Endodermal cell (in vitro differentiated cells): ENCODE measurements at regions not wholly inside any gene's neighbourhood (a gene's known extent, or its start where the extent isn't known, plus 50 kb on each side); places are given as distances from the start of the nearest gene placed in this dataset.
A peak's percentile ranks its signal among the peaks of the same experiment; 100 is the strongest.

ENCODE experiments used
- DNase-seq: peaks from one replicate; pipeline ENCODE4 v3.0.0-alpha.2; 2017
- H3K27ac ChIP-seq: 2 replicates; pipeline ENCODE4 v1.5.1; 2013; ENCODE audit warnings: mild to moderate bottlenecking, low read depth, low read length, moderate library complexity
- H3K27me3 ChIP-seq: 2 replicates; pipeline ENCODE4 v1.6.1; 2013; ENCODE audit warnings: mild to moderate bottlenecking, low read length, moderate library complexity; ENCODE audit not compliant: insufficient read depth, control insufficient read depth, poor library complexity, severe bottlenecking
- H3K36me3 ChIP-seq: 2 replicates; pipeline ENCODE4 v1.7.0; 2013; ENCODE audit warnings: mild to moderate bottlenecking, low read length, moderate library complexity; ENCODE audit not compliant: control insufficient read depth, insufficient read depth
- H3K4me1 ChIP-seq: one replicate; pipeline ENCODE4 v1.7.0; 2013; ENCODE audit warnings: low read length; ENCODE audit not compliant: control insufficient read depth, insufficient read depth
- H3K4me3 ChIP-seq: 2 replicates; pipeline ENCODE4 v1.5.1; 2013; ENCODE audit warnings: mild to moderate bottlenecking, low read length, moderate library complexity
- H3K9ac ChIP-seq: 2 replicates; pipeline ENCODE4 v1.6.1; 2013; ENCODE audit warnings: mild to moderate bottlenecking, low read length, moderate library complexity; ENCODE audit not compliant: poor library complexity, severe bottlenecking; ENCODE audit errors: extremely low read depth
- H3K9me3 ChIP-seq: 2 replicates; pipeline ENCODE4 v1.6.1; 2013; ENCODE audit warnings: mild to moderate bottlenecking, low read length, moderate library complexity; ENCODE audit not compliant: control insufficient read depth
- H3K27ac Mint-ChIP-seq: 2 replicates; pipeline ENCODE4 v1.8.0; 2020; ENCODE audit warnings: mixed read lengths
- H3K27me3 Mint-ChIP-seq: 2 replicates; pipeline ENCODE4 v1.8.0; 2021; ENCODE audit warnings: mild to moderate bottlenecking, mixed read lengths; ENCODE audit not compliant: insufficient read depth
- H3K36me3 Mint-ChIP-seq: 2 replicates; pipeline ENCODE4 v1.8.0; 2020; ENCODE audit warnings: low read depth, mixed read lengths
- H3K4me1 Mint-ChIP-seq: 2 replicates; pipeline ENCODE4 v1.8.0; 2020; ENCODE audit warnings: mixed read lengths
- H3K4me3 Mint-ChIP-seq: 2 replicates; pipeline ENCODE4 v1.8.0; 2020; ENCODE audit warnings: mild to moderate bottlenecking, moderate library complexity, mixed read lengths
- H3K9me3 Mint-ChIP-seq: 2 replicates; pipeline ENCODE4 v1.8.0; 2020; ENCODE audit warnings: mild to moderate bottlenecking, mixed read lengths
- WGBS, 2 experiments: methylation state at CpG; one replicate each; pipeline versions ENCODE4 v1.1.5 to v1.1.7; 2013; ENCODE audit warnings: missing lambda C conversion rate in 2 of 2, mixed read lengths in 1 of 2; ENCODE audit not compliant: insufficient coverage in 1 of 2, insufficient read length in 1 of 2; 5-methylcytosine and 5-hydroxymethylcytosine counted together
- TF ChIP-seq, protein P1 (sequence below): fragments of 200-600 bp; sonication (generic); conservative IDR thresholded peaks from 2 replicates; pipeline ENCODE4 v1.5.0; 2021; ENCODE audit warnings: antibody characterized with exemption, mild to moderate bottlenecking

DNA sequence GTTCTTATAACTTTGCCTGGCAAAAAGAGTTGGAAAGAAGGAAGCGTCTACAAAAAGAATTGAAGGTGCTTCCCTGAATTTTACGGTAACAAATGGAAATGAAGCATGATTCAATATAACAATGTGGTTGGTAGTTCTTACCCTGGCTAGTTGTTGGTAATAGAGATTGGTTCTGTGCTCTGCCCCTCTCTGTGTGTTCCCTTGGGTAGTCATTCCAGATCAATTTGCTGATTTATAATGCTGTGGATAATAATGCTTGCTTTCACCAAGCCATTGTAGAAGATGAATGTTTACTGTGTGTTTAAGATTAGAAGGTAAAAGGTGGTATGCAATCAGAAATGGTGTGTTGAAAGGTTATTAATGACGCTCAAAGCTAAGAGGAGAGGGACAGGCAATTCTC is 577.8 kb upstream of the NXPH2 start:
- 94 to 100% methylated on average over 2 to 3 of the region's 3 CpGs for WGBS, 2 experiments
- Histone ChIP-seq H3K4me1 (no peaks in the 10 kb centered on the region), H3K9me3 (peaks cover 19% of the 10 kb centered on the region), H3K27ac (no peak overlapping the region), H3K27me3 (no peaks in the 10 kb centered on the region), H3K4me3 (no peak overlapping the region), H3K36me3 (no peaks in the 10 kb centered on the region), H3K9ac (no peak overlapping the region)
- Mint-ChIP-seq H3K9me3 (peaks cover 17% of the 10 kb centered on the region), H3K27me3 (no peaks in the 10 kb centered on the region), H3K27ac (no peak overlapping the region), H3K4me1 (no peaks in the 10 kb centered on the region), H3K36me3 (no peaks in the 10 kb centered on the region), H3K4me3 (no peak overlapping the region)
- DNase-seq = no peak
- TF ChIP-seq, protein P1, sequence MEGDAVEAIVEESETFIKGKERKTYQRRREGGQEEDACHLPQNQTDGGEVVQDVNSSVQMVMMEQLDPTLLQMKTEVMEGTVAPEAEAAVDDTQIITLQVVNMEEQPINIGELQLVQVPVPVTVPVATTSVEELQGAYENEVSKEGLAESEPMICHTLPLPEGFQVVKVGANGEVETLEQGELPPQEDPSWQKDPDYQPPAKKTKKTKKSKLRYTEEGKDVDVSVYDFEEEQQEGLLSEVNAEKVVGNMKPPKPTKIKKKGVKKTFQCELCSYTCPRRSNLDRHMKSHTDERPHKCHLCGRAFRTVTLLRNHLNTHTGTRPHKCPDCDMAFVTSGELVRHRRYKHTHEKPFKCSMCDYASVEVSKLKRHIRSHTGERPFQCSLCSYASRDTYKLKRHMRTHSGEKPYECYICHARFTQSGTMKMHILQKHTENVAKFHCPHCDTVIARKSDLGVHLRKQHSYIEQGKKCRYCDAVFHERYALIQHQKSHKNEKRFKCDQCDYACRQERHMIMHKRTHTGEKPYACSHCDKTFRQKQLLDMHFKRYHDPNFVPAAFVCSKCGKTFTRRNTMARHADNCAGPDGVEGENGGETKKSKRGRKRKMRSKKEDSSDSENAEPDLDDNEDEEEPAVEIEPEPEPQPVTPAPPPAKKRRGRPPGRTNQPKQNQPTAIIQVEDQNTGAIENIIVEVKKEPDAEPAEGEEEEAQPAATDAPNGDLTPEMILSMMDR = no peak

DNA sequence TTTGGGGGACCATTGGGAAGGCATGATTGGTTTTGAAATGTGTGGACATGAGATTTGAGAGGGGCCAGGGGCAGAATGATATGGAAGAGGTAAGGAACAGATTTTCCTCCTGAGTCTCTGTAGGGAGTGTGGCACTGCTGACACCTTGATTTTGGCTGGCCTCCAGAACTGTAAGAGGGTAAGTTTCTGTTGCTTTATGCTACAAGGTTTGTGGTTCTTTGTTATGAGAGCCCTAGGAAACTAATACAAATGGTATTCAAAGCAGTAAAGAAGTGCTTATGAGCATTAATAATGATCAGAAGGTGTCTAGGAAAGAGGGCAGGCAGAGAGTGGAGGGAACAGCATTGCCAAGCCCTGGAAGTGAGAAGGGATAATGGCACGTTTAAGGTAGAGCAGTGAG is 574.3 kb upstream of the NXPH2 start:
- H3K9ac ChIP-seq = no peak overlapping the region
- no peak overlapping the region for H3K4me3 ChIP-seq
- Mint-ChIP-seq H3K27me3 (no peaks in the 10 kb centered on the region), H3K4me1 (no peaks in the 10 kb centered on the region), H3K36me3 (no peaks in the 10 kb centered on the region), H3K4me3 (no peak overlapping the region), H3K9me3 (peaks cover 22% of the 10 kb centered on the region), H3K27ac (no peak overlapping the region)
- 60 to 90% methylated on average over 1 of the region's 1 CpG for WGBS, 2 experiments
- H3K4me1 ChIP-seq = no peaks in the 10 kb centered on the region
- no peaks in the 10 kb centered on the region for H3K27me3 ChIP-seq
- H3K27ac ChIP-seq = no peak overlapping the region
- no peaks in the 10 kb centered on the region for H3K36me3 ChIP-seq
- TF ChIP-seq, protein P1 = no peak
- DNase-seq = no peak
- H3K9me3 ChIP-seq = peaks cover 25% of the 10 kb centered on the region

DNA sequence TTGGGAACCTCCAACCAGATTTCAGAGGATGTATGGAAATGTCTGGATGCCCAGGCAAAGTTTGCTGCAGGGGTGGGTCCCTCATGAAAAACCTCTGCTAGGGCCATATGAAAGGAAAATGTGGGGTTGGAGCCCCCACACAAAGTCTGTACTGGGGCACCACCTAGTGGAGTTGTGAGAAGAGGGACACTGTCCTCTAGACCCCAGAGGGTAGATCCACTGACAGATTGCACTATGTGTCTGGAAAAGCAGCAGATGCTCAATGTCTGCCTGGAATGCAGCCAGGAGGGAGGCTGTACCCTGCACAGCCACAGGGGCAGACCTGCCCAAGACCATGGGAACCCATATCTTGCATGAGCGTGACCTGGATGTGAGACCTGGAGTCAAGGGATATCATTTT is 573.7 kb upstream of the NXPH2 start:
- WGBS, 2 experiments = 88 to 95% methylated on average over 1 of the region's 1 CpG
- H3K9me3 Mint-ChIP-seq = peaks cover 27% of the 10 kb centered on the region
- Histone ChIP-seq H3K9ac (no peak overlapping the region), H3K9me3 (peaks cover 25% of the 10 kb centered on the region), H3K36me3 (no peaks in the 10 kb centered on the region), H3K4me3 (no peak overlapping the region), H3K27me3 (no peaks in the 10 kb centered on the region), H3K27ac (no peak overlapping the region), H3K4me1 (no peaks in the 10 kb centered on the region)
- H3K4me3 Mint-ChIP-seq = no peak overlapping the region
- no peaks in the 10 kb centered on the region for H3K27me3 Mint-ChIP-seq
- TF ChIP-seq, protein P1 = peak; percentile 28
- no peaks in the 10 kb centered on the region for H3K4me1 Mint-ChIP-seq
- H3K36me3 Mint-ChIP-seq = no peaks in the 10 kb centered on the region
- DNase-seq = no peak
- H3K27ac Mint-ChIP-seq = no peak overlapping the region
